HG03469 (cell line): ENCODE measurements at regions not wholly inside any gene's neighbourhood (a gene's known extent, or its start where the extent isn't known, plus 50 kb on each side); places are given as distances from the start of the nearest gene placed in this dataset.

Experiments
- ATAC-seq: cut with Tn5 transposase; IDR thresholded peaks from one replicate; pipeline ENCODE4 v1.9.1; 2021; ENCODE audit warnings: mild to moderate bottlenecking, moderate library complexity, moderate number of reproducible peaks; ENCODE audit not compliant: unreplicated experiment

DNA sequence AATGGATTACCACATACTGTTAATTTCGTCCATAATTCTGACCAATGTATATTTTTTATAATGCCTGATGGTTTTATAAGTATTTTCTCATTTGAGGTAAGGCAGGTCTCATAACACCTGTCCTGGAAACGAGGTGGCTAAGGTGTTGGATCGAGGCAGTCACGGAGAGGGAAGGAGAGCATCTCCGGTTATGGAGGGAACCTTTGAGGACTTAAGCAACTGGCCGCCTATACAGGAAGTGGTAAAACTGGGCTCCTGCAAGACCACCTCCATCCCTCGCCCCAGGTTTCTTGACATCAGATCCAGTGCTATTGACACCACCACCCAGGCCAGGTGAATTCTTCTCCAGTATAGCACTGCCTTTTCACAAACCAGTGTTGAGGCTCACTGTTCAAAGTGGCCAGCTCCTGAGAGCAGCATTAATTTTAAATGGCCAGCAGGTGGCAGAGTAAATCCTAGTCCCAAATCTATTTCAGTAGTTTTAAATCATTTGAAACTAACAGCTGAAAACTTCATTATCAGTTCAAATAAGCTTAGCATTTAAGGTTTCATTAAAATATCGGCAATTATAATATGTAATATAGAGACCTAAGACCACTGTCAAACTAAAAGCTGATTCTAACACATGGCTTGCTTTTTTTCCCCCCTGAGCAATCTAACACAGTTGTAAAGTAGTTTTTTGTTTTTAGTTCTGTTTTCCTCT lies 100.8 kb downstream of the PPM1A start:
- ATAC-seq, result peak; percentile 38

DNA sequence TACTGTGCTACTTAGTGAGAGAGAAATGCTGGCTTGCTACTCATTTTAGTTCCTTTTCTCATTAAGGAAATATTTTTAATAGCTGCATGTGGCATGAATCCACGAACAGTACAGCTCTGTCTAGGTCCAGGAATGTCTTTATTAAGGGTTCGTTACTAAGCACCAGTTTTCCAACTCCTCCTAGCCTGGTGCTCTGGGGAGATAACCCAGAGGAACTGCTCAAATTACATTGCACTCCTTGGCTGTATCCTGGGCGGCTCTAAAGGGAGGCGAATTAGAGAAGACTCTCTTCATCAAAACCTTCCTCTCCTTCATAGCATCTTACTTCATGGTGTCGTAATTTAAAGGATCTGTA lies 101.3 kb downstream of the PPM1A start:
- ATAC-seq, result no peak

DNA sequence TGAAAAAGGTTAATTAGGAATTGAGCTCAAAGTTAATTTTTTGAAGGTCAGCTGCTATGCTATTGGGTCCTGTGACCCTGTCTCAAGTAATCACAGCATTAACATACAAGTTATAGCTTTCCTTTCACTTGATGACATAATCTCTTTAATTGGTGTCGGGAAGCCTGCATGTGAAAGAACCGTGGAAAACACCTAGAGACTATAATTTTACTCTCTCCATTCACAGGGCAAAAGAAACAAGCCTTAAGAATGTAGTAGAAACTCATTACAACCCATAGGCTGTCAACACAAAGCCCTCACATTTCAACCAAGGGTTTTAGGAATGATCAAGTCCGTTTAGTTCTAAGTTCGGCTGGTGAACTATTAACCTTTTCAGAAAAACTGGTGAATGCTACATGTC lies 104.4 kb downstream of the PPM1A start:
- no peak for ATAC-seq

DNA sequence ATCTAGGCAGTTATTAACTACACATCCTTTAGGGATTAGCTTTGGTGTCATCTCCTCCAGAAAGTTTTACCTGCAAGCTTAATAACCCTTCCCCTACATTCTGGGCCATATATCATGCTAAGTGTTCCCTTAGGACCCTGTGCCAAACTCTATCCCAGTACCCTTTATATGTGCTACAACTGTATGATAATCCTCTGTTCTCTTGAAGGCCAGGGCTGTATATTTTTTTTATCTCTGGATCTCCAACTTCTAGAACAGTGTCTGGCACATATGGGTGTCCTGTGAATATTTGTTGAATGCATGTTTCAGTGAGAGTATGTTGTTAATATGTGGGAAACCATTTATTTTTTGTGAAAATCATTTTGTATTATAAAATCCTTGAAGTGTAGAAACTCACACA lies 106.7 kb downstream of the PPM1A start:
- no peak for ATAC-seq

DNA sequence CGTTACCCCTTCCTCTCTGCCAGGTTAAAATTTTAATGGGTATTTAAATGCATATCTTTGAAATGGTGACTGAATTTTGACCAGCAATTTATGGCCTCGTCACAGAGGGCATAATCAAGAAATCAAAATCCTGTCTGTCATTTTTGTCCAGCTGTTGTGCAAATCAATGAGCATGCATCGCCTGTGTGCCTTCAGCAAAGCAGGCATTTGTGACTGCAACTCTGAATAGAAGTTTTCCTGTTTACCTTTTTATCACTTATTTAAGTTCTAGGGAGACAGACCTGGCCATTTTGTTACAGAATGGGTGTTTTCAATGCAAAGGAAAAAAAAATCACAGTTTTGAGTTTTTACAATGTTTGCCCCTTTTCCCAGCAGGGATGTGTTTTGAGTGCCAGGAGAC lies 107.4 kb downstream of the PPM1A start:
- ATAC-seq, result no peak

DNA sequence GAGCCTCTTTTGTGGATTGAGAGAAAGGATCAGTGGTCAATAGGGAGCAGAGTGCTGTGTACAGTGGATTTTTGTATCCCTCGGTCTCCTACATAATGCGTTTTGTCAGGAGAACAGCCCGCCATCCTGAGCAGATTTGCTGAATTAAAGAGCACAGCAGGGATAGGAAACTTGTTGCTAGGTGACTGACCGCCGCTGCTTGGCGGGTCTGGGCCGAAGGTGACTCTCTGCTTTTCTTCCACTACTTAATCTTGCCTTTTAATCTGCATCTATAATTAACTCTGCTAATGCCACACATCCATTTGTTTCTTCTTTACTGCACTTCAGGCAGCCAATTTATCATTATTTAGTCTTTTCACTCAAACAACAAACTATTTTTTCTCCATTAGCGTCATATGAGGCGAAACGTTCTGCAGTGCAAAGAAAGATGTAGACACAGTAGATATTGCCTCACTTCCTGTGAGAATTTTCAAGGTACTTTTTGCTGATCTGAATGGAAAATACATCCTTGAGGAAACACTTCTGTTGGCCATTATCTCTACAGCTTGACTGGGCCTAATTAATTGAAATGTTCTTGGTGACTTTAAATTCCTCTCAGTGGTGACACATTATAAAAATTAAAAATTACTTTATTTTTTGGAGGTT lies 108.0 kb downstream of the PPM1A start:
- no peak for ATAC-seq

DNA sequence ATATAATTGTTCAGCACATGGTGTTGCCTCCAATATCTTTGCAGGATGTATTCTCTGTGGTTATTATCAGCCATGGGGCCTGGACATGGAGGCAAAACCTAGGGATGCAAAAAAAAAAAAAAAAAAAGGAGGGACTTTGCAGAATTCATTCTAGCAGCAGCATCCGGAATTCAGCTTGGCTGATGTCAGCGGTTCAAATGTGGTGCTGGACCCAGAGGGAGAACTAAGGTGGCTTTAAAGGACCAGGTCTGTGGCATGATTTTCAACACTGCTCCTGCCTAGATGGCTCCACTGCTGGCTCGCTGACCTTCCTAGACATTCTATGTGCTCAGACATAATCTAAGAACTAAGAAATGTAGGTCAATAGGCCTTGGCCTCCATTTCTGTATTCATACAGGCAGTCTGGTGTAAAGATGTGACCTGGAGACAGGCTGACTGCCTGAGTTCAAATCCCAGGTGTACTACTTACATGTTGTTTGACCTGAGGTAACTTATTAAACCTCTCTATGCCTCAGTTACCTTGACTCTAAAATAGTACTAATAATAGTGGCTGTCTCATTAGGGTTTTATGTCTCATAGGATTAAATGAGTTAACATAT lies 108.6 kb downstream of the PPM1A start:
- no peak for ATAC-seq

DNA sequence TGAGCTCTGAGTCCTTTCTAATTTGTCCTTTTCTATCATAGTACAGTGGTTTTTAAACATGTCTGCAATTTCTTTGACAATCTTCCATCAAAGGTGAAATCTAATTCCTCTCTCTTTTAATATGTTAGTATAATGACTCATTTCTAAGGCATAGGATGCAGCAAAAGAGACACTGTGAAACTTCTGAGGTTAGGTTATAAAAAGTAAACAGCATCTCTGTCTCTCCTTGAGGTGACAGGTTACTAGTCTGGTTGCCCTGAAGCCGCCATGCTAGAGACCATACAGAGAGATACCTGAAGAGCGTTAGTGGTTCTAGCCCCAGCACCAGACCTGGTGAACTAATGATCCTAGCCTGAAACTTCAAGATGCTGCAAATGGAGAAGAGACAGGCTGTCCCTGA lies 114.3 kb downstream of the PPM1A start:
- no peak for ATAC-seq

DNA sequence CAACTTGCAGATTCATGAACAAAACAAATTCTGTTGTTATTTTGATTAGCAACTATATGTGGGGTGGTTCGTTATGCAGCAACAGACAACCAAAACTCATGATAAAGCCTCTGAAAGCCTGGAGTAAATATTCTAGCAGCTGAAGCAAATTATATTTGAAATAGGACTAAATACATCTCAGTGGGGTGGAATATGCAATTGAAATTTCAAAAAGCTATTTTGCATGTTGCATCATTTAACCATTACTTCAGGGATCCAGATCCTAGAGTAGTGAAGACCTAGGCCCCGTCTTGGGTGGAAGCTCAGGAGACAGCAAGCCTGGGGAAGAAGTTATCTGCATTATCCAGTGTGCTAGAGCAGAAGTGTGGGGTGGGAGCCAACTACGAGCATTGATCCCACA lies 114.7 kb downstream of the PPM1A start:
- ATAC-seq, result no peak

DNA sequence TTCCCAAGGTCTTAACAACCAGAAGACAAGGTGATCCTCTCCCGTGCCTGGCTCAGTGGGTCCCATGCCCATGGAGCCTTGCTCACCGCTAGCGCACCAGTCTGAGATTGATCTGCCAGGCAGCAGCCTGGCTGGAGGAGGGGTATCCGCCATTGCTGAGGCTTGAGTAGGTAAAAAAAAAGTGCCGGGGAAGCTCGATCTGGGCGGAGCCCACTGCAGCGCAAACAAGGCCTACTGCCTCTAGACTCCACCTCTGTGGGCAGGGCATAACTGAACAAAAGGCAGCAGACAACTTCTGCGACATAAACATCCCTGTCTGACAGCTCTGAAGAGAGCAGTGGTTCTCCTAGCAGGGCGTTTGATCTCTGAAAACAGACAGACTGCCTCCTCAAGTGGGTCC lies 104.0 kb downstream of the C14orf39 start:
- ATAC-seq, result no peak
